HCT116 (cell line): ENCODE measurements at regions not wholly inside any gene's neighbourhood (a gene's known extent, or its start where the extent isn't known, plus 50 kb on each side); places are given as distances from the start of the nearest gene placed in this dataset.
A peak's percentile ranks its signal among the peaks of the same experiment; 100 is the strongest.

Experiments used
- ATAC-seq: fragments of 200-7000 bp; cut with Tn5 transposase; 2 replicates; pipeline ENCODE4 v1.9.1; 2020; ENCODE audit warnings: mild to moderate bottlenecking, moderate library complexity
- BruUV-seq: library from RNA; stranded (reverse); fragments of 400-500 nt; replicated peaks from 2 replicates; lab custom pipeline; 2021; lab: Mats Ljungman, UMichigan
- CTCF ChIA-PET: fragments of 300-600 bp; sonication (Branson Sonifier 250); formaldehyde crosslinking; loops from one replicate; lab custom pipeline; 2021; ENCODE audit warnings: antibody characterized with exemption; lab: Charles Lee
- POLR2A ChIA-PET: fragments of 300-600, 350-600 bp; sonication (Branson Sonifier 250); formaldehyde crosslinking; loops from one replicate; lab custom pipeline; 2021; ENCODE audit warnings: antibody characterized with exemption; lab: Charles Lee
- RAD21 ChIA-PET, 2 experiments: fragments of 300-600 bp; sonication (Branson Sonifier 250); formaldehyde crosslinking; loops; one replicate each; lab custom pipeline; 2023; ENCODE audit warnings: low total read pairs in 2 of 2; ENCODE audit not compliant: uncharacterized antibody in 2 of 2, unreplicated experiment in 2 of 2, low non-redundant PET in 1 of 2; lab: Charles Lee
- DNase-seq: peaks from one replicate; pipeline ENCODE4 v3.0.0-alpha.2; 2010; ENCODE audit warnings: low read depth, low spot score
- H2AFZ ChIP-seq: fragments of 200-600 bp; shearing (Covaris generic), sonication (generic); 2 replicates; pipeline ENCODE4 v1.6.1; 2017; ENCODE audit warnings: low read depth, mixed run types, mixed read lengths, antibody characterized with exemption, low read length; ENCODE audit not compliant: poor library complexity, severe bottlenecking
- H3K27ac ChIP-seq: 2 replicates; pipeline ENCODE4 v1.5.1; 2012; ENCODE audit warnings: low read depth, low read length
- H3K27me3 ChIP-seq: fragments of 200-600 bp; sonication (generic); 2 replicates; pipeline ENCODE4 v1.6.1; 2016; ENCODE audit warnings: mixed run types, low read length, mixed read lengths; ENCODE audit not compliant: insufficient read depth
- H3K36me3 ChIP-seq, 2 experiments: fragments of 200-500 bp in 1 of 2; fragments of 200-600 bp in 1 of 2; sonication (Bioruptor generic) in 1 of 2; sonication (generic) in 1 of 2; 2 replicates each; pipeline versions ENCODE4 v1.5.1 to v1.6.1; 2014 to 2016; ENCODE audit warnings: low read length in 2 of 2, inconsistent platforms in 1 of 2, mixed read lengths in 1 of 2, mixed run types in 1 of 2; ENCODE audit not compliant: insufficient read depth in 2 of 2, control insufficient read depth in 1 of 2
- H3K4me1 ChIP-seq, 2 experiments: fragments of 200-600 bp in 1 of 2; sonication (generic) in 1 of 2; 2 replicates each; pipeline versions ENCODE4 v1.5.1 to v1.6.1; 2012 to 2017; ENCODE audit warnings: low read length in 2 of 2, inconsistent platforms in 1 of 2, mild to moderate bottlenecking in 1 of 2, mixed read lengths in 1 of 2, mixed run types in 1 of 2, moderate library complexity in 1 of 2; ENCODE audit not compliant: insufficient read depth in 2 of 2, control insufficient read depth in 1 of 2
- H3K4me2 ChIP-seq: fragments of 200-600 bp; sonication (generic); 2 replicates; pipeline ENCODE4 v1.6.1; 2017; ENCODE audit warnings: mixed run types, low read length, mixed read lengths
- H3K4me3 ChIP-seq, 2 experiments: fragments of 200-600 bp in 1 of 2; sonication (generic) in 1 of 2; replicated peaks in 1 of 2; 2 replicates each; pipeline ENCODE4 v1.5.1; 2011 to 2016; ENCODE audit warnings: low read length in 2 of 2, control low read depth in 1 of 2, low read depth in 1 of 2, mild to moderate bottlenecking in 1 of 2, mixed read lengths in 1 of 2, mixed run types in 1 of 2
- H3K79me2 ChIP-seq: fragments of 200-600 bp; sonication (generic); 2 replicates; pipeline ENCODE4 v1.6.1; 2017; ENCODE audit warnings: mild to moderate bottlenecking, mixed run types, low read length, moderate library complexity, mixed read lengths; ENCODE audit not compliant: insufficient read depth
- H3K9ac ChIP-seq: fragments of 200-600 bp; sonication (generic); 2 replicates; pipeline ENCODE4 v1.6.1; 2016; ENCODE audit warnings: low read length, mixed read lengths
- H3K9me2 ChIP-seq: fragments of 200-600 bp; sonication (generic), shearing (Covaris generic); 2 replicates; pipeline ENCODE4 v1.6.1; 2017; ENCODE audit warnings: mixed run types, mild to moderate bottlenecking, moderate library complexity; ENCODE audit not compliant: insufficient read depth
- H3K9me3 ChIP-seq, 2 experiments: fragments of 200-500 bp in 1 of 2; fragments of 200-600 bp in 1 of 2; sonication (Bioruptor generic) in 1 of 2; sonication (generic) in 1 of 2; 2 replicates each; pipeline ENCODE4 v1.6.1; 2014 to 2017; ENCODE audit warnings: low read length in 2 of 2, mixed read lengths in 2 of 2, inconsistent platforms in 1 of 2, low read depth in 1 of 2, mild to moderate bottlenecking in 1 of 2, mixed run types in 1 of 2, moderate library complexity in 1 of 2; ENCODE audit not compliant: control insufficient read depth in 1 of 2, insufficient read depth in 1 of 2
- H4K20me1 ChIP-seq: fragments of 200-600 bp; sonication (generic), shearing (Covaris generic); 2 replicates; pipeline ENCODE4 v1.6.1; 2017; ENCODE audit warnings: mixed run types, mild to moderate bottlenecking, moderate library complexity; ENCODE audit not compliant: insufficient read depth
- ATF3 ChIP-seq: IDR thresholded peaks from 2 replicates; pipeline ENCODE4 v1.6.1; 2012
- CEBPB ChIP-seq: IDR thresholded peaks from 2 replicates; pipeline ENCODE4 v1.6.1; 2012; ENCODE audit warnings: low read depth
- EGR1 ChIP-seq: IDR thresholded peaks from 2 replicates; pipeline ENCODE4 v1.6.1; 2012; ENCODE audit warnings: low read depth
- ELF1 ChIP-seq: IDR thresholded peaks from 2 replicates; pipeline ENCODE4 v1.6.1; 2012; ENCODE audit warnings: low read depth, borderline replicate concordance
- EZH2 ChIP-seq: fragments of 200-600 bp; sonication (generic); IDR thresholded peaks from 2 replicates; pipeline ENCODE4 v1.6.1; 2017; ENCODE audit warnings: antibody characterized with exemption, mixed run types
- EZH2phosphoT487 ChIP-seq: fragments of 200-600 bp; IDR thresholded peaks from 2 replicates; pipeline ENCODE4 v1.6.1; 2018; ENCODE audit warnings: antibody characterized with exemption, borderline replicate concordance
- FOSL1 ChIP-seq: IDR thresholded peaks from 2 replicates; pipeline ENCODE4 v1.6.1; 2012; ENCODE audit warnings: low read depth
- JUND ChIP-seq: IDR thresholded peaks from 2 replicates; pipeline ENCODE4 v1.6.1; 2012
- MAX ChIP-seq: IDR thresholded peaks from 2 replicates; pipeline ENCODE4 v1.6.1; 2012
- POLR2A ChIP-seq: IDR thresholded peaks from 2 replicates; pipeline ENCODE4 v1.7.0; 2011; ENCODE audit warnings: borderline replicate concordance; ENCODE audit not compliant: insufficient read depth, insufficient read length; ENCODE audit errors: extremely low read depth
- POLR2AphosphoS5 ChIP-seq: IDR thresholded peaks from 2 replicates; pipeline ENCODE4 v1.6.1; 2011; ENCODE audit warnings: mild to moderate bottlenecking, low read depth, low read length, moderate library complexity
- SIN3A ChIP-seq: IDR thresholded peaks from 2 replicates; pipeline ENCODE4 v1.6.1; 2012; ENCODE audit warnings: low read depth
- SP1 ChIP-seq: IDR thresholded peaks from 2 replicates; pipeline ENCODE4 v1.6.1; 2012; ENCODE audit warnings: low read depth
- SRF ChIP-seq: IDR thresholded peaks from 2 replicates; pipeline ENCODE4 v1.6.1; 2012; ENCODE audit warnings: low read depth
- TCF7L2 ChIP-seq: IDR thresholded peaks from 2 replicates; pipeline ENCODE4 v1.7.0; 2011; ENCODE audit warnings: borderline replicate concordance, inconsistent platforms; ENCODE audit not compliant: insufficient read depth, insufficient read length; ENCODE audit errors: extremely low read depth
- YY1 ChIP-seq: IDR thresholded peaks from 2 replicates; pipeline ENCODE4 v1.6.1; 2011; ENCODE audit warnings: low read length, low read depth, moderate library complexity, mild to moderate bottlenecking; ENCODE audit not compliant: insufficient replicate concordance; ENCODE audit errors: extremely low read depth
- ZFX ChIP-seq: fragments of 450-650 bp; IDR thresholded peaks from 2 replicates; pipeline ENCODE4 v1.6.1; 2017
- intact Hi-C: fragments of 100-400 bp; cut with micrococcal nuclease; formaldehyde crosslinking; loops from 2 replicates; pipeline ENCODE4 v1.10.0; 2022
- TF ChIP-seq, protein P1 (sequence below), 3 experiments: fragments of 200-600 bp in 1 of 3; sonication (generic) in 1 of 3; IDR thresholded peaks in 2 of 3; conservative IDR thresholded peaks in 1 of 3; 2 replicates each; pipeline ENCODE4 v1.5.1; 2012 to 2017; ENCODE audit warnings: low read depth in 2 of 3, low read length in 2 of 3, antibody characterized with exemption in 1 of 3, borderline replicate concordance in 1 of 3, control low read depth in 1 of 3, mild to moderate bottlenecking in 1 of 3, mixed read lengths in 1 of 3, mixed run types in 1 of 3, moderate library complexity in 1 of 3; ENCODE audit not compliant: insufficient read depth in 1 of 3
- TF ChIP-seq, protein P2 (sequence below): IDR thresholded peaks from 2 replicates; pipeline ENCODE4 v1.6.1; 2012; ENCODE audit warnings: low read depth

GRCh38 chr5:142447887-142448286 is 123.1 kb upstream of the SPRY4 start:
- ChIA-PET RAD21 (no interaction called here), CTCF (no interaction called here), POLR2A (interaction anchor here (1.0 kb wide), 1 partner anchor 88 kb away, joined by 3 read pairs; no protein-coding TSS in a partner anchor)
- no TSS peak for BruUV-seq
- TF ChIP-seq EGR1 (no peak), YY1 (no peak), MAX (no peak), SP1 (no peak), TCF7L2 (no peak), EZH2 (no peak), ZFX (no peak), POLR2AphosphoS5 (no peak), SRF (no peak), CEBPB (no peak), EZH2phosphoT487 (no peak), JUND (no peak), ELF1 (no peak), POLR2A (no peak), ATF3 (no peak), SIN3A (no peak), FOSL1 (no peak)
- TF ChIP-seq, protein P1, sequence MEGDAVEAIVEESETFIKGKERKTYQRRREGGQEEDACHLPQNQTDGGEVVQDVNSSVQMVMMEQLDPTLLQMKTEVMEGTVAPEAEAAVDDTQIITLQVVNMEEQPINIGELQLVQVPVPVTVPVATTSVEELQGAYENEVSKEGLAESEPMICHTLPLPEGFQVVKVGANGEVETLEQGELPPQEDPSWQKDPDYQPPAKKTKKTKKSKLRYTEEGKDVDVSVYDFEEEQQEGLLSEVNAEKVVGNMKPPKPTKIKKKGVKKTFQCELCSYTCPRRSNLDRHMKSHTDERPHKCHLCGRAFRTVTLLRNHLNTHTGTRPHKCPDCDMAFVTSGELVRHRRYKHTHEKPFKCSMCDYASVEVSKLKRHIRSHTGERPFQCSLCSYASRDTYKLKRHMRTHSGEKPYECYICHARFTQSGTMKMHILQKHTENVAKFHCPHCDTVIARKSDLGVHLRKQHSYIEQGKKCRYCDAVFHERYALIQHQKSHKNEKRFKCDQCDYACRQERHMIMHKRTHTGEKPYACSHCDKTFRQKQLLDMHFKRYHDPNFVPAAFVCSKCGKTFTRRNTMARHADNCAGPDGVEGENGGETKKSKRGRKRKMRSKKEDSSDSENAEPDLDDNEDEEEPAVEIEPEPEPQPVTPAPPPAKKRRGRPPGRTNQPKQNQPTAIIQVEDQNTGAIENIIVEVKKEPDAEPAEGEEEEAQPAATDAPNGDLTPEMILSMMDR (IDR thresholded peaks at IDR 0.05 in 2 of 3, conservative IDR thresholded peaks at IDR 0.05 in 1 of 3; ENCODE audit: borderline replicate concordance in 1 of 3, insufficient read depth in 1 of 3, low read depth in 2 of 3, low read length in 2 of 3), result no peak
- TF ChIP-seq, protein P2, sequence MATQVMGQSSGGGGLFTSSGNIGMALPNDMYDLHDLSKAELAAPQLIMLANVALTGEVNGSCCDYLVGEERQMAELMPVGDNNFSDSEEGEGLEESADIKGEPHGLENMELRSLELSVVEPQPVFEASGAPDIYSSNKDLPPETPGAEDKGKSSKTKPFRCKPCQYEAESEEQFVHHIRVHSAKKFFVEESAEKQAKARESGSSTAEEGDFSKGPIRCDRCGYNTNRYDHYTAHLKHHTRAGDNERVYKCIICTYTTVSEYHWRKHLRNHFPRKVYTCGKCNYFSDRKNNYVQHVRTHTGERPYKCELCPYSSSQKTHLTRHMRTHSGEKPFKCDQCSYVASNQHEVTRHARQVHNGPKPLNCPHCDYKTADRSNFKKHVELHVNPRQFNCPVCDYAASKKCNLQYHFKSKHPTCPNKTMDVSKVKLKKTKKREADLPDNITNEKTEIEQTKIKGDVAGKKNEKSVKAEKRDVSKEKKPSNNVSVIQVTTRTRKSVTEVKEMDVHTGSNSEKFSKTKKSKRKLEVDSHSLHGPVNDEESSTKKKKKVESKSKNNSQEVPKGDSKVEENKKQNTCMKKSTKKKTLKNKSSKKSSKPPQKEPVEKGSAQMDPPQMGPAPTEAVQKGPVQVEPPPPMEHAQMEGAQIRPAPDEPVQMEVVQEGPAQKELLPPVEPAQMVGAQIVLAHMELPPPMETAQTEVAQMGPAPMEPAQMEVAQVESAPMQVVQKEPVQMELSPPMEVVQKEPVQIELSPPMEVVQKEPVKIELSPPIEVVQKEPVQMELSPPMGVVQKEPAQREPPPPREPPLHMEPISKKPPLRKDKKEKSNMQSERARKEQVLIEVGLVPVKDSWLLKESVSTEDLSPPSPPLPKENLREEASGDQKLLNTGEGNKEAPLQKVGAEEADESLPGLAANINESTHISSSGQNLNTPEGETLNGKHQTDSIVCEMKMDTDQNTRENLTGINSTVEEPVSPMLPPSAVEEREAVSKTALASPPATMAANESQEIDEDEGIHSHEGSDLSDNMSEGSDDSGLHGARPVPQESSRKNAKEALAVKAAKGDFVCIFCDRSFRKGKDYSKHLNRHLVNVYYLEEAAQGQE, result no peak
- H3K4me3 ChIP-seq, result no peak overlapping the region
- no peak overlapping the region for H2AFZ ChIP-seq
- no peak for DNase-seq
- no peaks in the 10 kb centered on the region for H4K20me1 ChIP-seq
- peaks cover 45 to 51% of the 10 kb centered on the region in 2 experiments for H3K4me1 ChIP-seq
- ATAC-seq, result no peak
- no peaks in the 10 kb centered on the region for H3K27me3 ChIP-seq
- peaks cover 4 to 6% of the 10 kb centered on the region in 2 experiments; a peak in 1 of 4 replicates for H3K9me3 ChIP-seq
- intact Hi-C loops, result loop anchor here (2.0 kb wide), 2 partner anchors 101 to 121 kb away; no protein-coding TSS in a partner anchor
- H3K4me2 ChIP-seq, result peak overlapping the region; percentile 69; the same call in 1 of the 2 replicates
- H3K36me3 ChIP-seq, result peaks cover 0 to 6% of the 10 kb centered on the region in 2 experiments; a peak in 1 of 4 replicates
- no peaks in the 10 kb centered on the region for H3K79me2 ChIP-seq
- H3K9me2 ChIP-seq, result no peaks in the 10 kb centered on the region
- H3K27ac ChIP-seq, result peak overlapping the region; percentile 87; the same call in 1 of the 2 replicates
- H3K9ac ChIP-seq, result peak overlapping the region; percentile 16; the same call in 1 of the 2 replicates
